ENCODE measurements at regions not wholly inside any gene's neighbourhood (a gene's known extent, or its start where the extent isn't known, plus 50 kb on each side); places are given as distances from the start of the nearest gene placed in this dataset.
"Not testable (repeated sequence)": the region's sequence is repeated elsewhere in the genome, so short reads cannot be mapped to it uniquely, and the experiment has no call there.

DNA sequence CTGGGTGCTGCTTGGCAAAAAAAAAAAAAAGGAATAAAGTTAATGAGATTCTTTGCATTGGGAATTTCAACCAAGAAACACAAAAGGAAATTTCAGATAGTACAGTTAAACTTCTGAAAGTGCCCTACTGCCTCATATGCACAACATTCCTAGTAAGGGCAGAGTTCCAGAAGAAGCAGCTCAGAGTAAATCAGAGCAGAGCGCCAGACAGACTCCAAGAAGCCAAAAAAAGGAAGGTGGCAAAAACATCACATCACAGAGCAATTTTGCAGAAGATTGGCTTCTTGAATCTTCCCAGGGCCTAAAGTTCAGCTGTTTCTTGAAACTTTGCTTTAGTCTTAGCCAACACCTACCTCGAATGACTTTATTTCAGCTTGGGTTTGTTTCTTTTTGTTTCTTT is 544.1 kb downstream of the XPNPEP1 start:
- DNase-seq, result no peak

DNA sequence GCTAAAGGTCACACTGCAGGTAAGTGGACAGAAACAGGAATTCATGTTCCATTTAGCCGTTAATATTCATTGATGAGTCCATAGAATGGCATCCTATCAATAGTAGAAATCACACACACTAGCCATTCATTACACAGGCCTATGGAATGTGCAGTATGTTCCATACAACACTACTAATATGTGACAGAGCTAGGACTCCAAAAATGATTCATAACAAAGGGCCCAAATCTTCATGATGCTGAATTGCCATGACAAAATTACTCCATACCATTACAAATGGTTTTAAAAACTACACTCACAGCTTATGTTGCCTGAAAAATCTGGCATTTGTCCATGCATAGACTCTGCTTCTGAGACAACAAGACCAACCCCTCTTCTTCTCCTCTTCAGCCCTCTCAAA is 549.1 kb downstream of the XPNPEP1 start:
- no peak for DNase-seq

DNA sequence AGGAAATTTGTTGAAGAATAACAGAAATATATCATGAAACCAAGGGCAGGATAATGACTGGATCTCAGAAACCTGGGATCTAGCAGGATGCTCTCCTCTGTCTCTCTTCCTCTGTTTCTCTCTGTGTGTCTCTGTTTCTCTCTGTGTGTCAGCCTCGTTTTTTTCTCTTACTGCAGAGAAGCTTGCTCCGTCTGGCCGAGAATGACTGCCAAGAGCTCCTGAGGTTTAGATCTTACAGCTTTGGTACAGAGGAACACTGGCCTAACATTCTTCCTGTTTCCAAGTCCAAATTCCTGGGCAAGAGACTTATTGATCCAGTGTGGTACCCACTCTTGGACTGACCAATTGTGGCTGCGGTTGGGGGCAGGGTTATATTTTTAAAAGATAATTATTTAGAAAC is 564.0 kb downstream of the XPNPEP1 start:
- no peak for DNase-seq

DNA sequence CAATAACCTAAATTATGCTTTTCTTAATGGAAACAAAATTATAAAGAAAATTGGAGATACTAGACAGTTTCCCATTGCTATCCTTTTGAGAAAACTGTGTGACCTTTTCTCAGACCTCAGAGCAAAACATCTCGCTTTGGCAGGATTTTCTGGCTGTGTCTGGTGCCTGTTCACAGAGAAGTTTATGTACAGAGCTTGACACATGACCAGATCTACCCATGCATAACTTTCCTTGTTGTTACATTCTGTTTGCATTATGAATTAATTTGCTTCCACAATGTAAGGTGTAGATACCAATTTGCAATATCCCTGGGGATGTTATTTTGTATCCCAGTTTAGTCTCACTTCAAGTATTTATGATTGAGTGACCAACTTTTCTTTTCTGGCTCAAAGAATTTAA is 565.0 kb downstream of the XPNPEP1 start:
- no peak for DNase-seq

DNA sequence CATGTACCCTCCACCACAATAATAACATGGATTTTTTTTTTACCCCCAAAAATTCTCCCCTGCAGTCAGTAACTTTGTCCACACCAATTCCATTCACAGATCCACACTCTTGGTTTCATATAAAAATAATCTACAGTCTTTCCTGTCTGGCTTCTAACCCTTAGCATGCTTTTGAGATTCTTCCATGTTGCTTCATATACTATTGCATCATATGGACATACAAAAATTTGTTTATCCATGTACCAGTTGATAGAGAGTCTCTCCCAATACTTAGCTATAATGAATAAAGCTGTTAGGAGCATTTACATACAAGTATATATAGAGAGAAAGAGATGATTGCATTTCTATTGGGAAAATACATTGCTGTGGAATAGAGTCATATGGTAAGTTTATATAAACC is 575.0 kb downstream of the XPNPEP1 start:
- no peak for DNase-seq

DNA sequence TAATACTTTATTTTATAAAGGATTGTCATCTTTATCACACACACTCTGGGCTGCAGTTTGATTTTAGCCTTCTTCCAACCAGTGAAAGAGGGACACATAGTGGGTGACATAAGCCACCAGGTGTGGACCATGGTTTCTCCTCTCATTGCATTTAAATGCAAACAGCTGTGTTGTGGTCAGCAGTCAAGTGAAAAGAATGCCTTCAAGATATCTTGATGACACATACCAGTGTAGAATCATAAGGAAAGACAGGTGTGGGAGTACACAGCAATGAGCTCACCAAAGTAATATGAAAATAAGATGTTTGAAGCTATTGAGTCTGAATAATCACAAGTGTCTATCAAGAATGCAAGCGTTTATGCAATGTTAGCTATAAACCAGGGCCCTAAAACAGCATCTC is 580.0 kb downstream of the XPNPEP1 start:
- DNase-seq, result no peak

DNA sequence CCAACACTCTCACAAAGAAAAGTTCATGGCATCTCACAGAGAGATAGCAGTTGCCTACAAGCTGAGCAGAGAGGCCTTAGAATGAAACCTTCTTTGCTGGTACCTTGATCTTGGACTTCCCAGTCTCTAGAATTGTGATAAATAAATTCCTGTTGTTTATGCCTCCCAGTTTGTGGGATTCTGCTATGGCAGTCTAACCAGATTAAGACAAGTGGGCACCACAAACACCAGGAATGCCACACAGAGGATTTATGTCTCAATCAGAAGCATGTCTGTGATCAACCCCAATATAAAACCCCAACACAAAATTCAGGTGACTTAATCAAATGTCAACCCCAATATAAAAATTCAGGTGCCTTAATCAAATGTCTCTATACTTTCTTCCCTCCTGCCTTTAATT is 581.3 kb downstream of the XPNPEP1 start:
- DNase-seq, result no peak

DNA sequence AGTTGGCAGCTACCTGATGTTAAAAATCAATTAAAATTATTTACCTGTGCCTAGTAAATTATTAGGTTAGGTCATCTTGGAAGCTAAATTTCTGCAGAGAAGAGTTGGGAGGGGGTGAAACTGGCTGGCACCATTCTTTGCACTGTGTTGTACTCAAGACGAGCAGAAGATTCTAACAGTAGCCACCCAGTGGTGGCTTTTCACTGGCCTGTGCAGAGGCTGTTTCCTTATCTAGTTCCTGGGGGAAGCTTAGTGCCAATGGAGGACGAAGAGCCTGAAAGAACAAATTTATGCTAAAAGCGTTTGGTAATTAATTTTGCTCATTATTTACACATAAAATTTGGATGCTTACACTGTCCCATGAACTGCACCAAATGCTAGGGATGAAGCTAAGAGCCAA is 595.3 kb downstream of the XPNPEP1 start:
- no peak for DNase-seq

DNA sequence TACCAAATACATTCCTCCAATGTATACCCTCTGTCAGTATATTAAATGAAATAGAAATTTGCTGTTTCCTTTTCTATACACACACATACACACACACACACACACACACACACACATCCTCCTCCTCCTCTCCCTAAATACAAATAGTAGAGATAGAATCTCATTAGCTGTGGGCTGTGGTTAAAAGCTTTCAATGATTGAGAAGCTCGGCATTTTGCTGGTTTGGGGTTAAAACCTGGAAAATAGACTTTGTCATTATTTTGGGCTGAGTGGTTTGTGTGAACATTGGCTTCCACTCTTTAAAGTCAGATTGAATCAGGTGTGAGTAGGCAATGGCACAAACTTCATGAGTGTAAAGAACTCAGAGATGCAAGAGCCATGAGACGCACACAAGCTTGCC is 596.0 kb downstream of the XPNPEP1 start:
- no peak for DNase-seq

DNA sequence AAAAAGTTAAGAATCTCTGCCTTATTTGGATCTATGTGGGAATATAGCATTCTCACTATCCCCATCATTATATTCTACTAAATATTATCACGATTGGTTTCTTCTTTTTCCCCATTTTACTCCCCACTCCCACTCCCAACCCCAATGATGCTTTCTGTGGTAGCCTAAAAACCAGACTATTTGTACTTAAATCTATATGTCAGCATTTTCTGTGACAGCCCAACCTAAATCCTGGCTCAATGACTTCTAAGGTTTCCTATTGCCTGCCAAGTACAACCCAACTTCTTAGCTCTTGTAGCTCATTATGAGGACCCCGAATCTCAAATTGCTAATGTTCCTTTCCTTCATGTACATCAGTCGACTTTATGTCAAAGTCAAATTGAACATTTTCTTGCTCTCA is 598.6 kb downstream of the XPNPEP1 start:
- no peak for DNase-seq

DNA sequence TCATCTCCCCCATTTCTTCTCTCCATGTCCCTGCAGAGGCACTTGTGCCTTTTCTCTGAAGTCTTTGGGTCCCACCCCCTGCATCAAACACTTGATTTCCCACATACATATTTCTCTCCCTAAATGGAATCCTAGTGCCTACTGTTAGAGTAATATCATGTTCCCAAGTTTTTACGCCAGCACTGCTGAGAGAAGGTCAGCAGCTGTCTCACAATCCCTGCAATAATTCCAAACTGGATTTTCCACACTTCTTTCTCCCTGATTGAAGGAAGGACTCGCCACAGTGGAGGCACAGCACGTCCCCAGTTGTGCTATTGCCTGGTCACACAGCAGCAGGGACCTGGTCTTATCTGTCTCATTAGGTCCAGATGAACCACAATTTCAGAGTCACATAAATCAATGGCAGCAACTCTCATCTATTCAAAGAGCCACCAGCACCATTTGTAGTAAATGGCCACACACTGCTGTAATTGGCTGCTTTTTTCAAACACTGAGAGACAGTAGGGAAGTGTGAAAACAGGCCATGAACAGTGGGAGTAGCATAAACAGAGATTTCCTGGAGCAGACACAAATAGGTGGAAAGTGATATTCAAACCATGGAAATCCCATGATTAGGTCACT is 605.5 kb downstream of the XPNPEP1 start:
- DNase-seq, result no peak

DNA sequence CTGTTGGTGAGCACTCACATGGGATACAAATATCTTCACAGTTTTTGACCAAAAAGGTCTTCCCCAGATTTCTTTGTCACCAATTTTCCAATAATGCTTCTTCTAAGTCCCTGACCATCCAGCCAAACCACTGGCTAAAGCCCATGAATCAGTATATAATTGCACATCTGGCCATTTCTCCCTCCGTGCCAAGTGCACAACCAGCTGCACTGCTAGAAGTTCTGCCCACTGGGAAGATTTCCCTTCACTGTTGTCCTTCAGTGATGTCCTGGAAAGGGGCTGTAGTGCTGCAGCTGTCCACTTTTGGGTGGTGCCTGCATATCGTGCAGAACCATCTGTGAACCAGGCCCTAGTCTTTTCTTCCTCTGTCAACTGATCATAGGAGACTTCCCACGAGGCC is 609.3 kb downstream of the XPNPEP1 start:
- DNase-seq, result not testable (repeated sequence)

DNA sequence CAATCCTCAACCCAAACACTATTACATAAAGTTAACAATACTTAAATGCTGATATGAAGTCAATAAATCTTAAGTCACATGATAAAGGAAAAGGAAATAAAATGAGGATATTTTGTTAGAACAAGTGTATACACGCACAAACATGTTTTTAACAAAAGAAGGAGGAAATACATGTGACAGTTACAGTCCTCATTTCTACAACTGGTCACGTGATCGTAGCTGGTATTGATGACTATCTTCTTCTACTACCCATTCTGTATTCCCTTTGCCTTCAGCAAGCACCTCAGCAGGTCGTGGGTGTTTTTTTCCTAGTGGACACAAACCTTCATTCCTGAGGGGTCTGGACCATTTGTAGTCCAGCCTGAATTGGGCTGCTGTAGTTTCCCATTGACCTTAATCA is 610.8 kb downstream of the XPNPEP1 start:
- DNase-seq, result not testable (repeated sequence)

DNA sequence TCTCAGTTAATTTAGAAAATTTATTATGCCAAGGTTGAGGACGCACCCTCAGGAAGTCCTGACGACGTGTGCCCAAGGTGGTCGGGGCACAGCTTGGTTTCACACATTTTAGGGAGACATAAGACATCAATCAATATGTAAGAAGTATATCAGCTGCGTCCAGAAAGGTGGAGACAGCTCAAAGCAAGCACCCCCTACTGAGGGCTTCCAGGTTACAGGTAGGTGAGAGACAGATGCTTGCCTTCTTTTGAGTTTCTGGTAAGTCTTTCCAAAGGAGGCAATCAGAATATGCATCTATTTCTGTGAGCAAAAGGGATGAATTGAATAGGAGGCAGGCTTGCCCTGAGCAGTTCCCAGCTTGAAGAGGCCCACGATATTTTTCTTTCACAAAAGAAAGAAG is 614.3 kb downstream of the XPNPEP1 start:
- DNase-seq, result no peak

DNA sequence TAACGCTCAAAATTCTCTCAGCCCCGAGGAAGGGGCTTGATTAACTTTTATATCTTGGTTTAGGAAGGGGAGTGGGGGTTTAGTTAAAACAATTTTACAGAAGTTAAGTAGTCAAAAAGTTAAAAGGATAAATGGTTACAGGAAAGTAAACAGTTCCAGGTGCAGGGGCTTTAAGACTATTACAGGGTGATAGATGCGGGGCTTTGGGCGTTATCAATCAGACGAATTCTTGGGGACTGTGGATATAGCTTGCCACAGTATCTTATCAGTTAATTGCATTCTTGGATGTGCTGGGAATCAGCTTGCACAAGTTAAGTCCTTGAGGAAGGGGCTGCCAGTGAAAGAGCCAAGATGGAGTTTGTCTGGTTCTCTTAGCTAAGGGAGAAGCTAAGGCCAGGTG is 616.2 kb downstream of the XPNPEP1 start:
- DNase-seq, result not testable (repeated sequence)

DNA sequence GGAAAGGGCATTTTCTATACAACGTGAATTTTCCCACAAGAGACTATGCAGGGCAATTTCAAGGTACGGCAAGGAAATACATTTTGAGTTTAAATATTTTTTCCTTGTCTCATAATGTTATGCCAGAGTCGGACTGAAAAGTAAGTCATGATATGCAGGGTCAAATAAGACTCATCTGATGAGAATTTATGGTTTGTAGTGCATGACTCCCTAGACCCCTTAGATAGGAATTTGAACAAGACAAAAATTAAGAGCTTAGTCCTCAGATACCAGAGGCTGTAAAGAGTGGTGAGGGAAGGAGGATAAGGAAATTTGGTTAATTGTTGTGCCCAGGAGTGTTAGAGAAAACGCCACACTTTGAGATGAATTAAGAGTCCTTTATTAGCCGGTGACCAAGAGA is 616.6 kb downstream of the XPNPEP1 start:
- DNase-seq, result no peak

DNA sequence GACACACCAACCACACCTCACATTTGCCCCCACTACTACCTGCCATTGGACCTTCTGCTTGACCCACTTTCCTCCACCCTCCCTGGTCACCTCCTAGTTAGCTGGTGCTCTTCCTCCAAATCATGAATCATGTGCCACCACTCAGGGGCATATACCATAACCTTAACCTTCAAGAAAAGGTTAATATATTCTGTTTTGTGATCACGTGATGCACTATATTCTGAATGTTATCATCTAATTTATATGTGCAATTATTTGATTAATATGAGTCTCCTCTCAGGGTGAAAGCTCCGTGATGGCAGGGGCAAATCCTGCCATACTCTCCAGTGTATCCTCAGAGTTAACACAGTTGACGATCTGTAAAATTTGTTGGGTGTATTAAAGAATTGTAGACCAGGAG is 635.5 kb downstream of the XPNPEP1 start:
- no peak for DNase-seq

DNA sequence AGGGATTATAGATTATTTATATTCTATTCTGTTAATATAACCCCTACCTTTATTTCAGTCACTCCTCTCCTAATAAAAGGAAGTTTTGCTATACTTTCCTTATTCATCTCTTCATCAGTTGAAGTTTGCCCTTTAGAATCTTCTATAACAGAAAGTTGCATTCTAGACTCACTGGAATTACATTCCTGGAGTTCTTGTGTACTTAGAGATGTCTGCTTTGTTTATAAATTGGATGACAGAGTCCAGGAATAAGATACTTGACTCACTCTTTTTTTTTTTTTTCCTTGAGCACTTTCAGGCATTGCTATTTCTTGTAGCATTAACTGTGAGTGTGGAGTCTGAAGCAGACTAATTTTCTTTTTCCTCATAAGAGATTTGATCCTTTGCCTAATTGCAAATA is 640.8 kb downstream of the XPNPEP1 start:
- no peak for DNase-seq

DNA sequence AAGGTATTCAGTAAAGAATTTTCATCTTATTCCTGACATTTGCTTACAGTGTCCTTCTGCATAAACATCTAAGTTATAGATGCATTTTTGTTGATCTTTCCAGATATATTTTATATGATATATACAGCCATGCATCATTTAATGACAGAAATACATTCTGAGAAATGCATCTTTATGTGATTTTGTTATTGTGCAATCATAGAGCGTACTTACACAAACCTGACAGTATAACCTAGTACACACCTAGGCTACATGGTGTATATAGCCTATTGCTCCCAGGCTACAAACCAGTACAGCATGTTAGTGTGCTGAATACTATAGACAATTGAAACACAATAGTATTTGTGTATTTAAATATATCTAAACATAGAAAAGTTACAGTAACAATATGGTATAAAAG is 642.0 kb downstream of the XPNPEP1 start:
- no peak for DNase-seq

DNA sequence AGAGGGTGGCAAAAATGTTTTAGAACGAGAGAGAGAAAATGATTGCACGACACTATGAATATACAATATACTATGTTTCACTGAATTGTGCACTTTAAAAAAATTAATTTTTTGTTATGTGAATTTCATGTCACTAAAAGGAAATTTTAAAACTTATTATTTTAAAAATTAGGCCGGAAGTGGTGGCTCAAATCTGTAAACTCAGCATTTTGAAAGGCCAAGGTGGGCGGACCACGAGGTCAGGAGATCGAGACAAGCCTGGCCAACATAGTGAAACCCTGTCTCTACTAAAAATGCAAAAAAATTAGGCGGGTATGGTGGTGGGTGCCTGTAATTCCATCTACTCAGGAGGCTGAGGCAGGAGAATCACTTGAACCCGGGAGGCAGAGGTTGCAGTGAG is 642.5 kb downstream of the XPNPEP1 start:
- DNase-seq, result no peak

DNA sequence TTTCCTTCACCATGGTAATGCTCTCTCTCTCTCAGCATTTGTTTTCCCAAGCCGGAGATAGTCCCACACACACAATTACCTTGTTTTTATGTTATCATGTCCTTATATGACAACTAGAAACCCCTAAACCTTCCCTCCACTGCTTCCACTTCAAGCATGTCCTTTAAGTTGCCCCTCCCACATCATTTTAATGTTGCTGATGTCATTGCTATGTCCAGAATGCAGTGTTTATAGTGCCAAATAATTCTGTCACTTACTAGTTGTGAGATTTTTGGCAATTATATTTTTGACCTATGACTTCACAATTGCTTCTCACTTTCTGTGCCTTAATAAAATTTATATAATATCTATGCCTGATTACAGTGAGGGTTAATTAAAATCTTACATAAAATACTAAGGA is 645.9 kb downstream of the XPNPEP1 start:
- no peak for DNase-seq

DNA sequence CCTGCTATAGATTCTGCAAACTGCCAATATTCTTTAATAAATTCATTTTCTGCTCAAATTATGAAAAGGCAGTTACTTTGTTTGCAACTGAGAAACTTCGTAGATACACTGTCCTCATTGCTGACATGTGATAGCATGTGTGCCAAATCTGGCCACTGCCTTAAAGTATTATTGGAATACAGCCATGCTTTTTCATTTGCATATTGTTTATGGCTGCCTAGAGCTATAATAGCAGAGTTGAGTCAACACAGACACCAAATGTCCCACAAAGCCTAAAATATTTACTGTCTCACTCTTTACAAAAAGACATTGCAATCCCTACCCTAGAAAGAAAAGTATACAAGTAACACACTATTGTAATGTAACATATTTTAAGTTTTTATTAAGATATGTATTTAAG is 647.4 kb downstream of the XPNPEP1 start:
- no peak for DNase-seq

DNA sequence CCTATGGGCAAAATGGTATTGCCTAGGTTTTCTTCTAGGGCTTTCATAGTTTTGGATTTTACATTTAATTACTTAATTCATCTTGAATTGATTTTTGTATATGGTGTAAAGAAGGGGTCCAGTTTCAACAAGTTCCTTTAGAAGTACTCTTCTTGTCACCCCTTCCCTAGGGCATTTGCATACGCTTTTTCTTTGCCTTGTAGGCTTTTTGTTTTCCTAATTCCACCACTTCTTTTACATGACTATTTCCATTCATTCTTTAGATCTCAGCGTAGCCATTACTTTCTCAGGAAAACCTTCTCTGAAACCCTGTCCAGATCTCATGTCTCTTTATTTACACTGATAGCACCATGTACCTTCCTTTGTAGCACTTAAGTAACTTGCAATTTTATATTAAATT is 648.6 kb downstream of the XPNPEP1 start:
- no peak for DNase-seq

DNA sequence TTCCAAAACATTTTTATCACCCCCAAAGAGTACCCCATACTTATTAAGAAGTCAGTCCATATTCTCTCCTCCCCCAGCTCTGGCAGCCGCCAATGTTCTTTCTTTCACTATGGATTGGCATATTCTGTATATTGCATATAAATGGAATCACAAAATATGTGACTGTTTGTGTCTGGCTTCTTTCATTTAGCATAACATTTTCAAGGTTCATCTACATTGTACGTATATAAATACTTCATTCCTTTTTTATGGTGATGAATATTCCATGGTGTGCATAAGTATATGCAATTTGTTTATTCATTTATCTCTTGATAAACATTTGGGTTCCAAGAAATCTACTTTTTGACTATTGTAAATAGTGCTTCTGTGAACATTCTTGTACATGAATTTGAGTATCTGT is 653.1 kb downstream of the XPNPEP1 start:
- DNase-seq, result no peak

DNA sequence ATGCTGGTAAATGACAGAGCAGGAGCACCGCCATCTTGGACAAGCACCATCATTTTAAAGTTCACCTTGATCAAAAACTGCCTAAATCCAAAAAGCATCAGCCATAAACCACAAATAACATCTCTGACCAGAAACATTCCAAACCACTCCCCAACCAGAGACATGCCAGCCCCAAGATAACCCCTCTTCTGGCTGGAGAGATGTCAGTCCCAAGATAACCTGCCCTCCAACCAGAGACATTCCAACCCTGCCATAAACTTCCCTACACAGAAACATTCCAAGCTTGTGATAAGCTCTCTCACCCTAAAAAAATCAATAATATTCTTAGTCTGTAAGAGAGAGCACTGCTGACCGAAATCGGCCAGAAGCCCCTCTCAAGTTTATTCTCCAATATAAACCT is 659.3 kb downstream of the XPNPEP1 start:
- DNase-seq, result no peak

DNA sequence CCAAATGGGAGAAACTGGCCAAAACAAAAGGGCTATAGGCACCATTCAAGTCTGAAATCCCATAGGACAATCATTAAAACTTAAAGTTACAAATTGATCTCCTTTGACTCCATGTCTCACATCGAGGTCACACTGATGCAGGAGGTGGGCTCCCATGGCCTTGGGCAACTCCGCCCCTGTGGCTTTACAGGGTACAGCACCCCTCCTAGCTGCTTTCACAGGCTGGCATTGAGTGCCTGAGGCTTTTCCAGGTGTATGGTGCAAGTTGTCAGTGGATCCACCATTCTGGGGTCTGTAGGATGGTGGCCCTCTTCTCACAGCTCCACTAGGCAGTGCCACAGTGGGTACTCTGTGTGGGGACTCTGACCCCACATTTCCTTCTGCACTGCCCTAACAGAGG is 662.1 kb downstream of the XPNPEP1 start:
- no peak for DNase-seq
